HCT116 (cell line): ENCODE measurements at regions not wholly inside any gene's neighbourhood (a gene's known extent, or its start where the extent isn't known, plus 50 kb on each side); places are given as distances from the start of the nearest gene placed in this dataset.

Source experiments
- ATAC-seq: fragments of 200-7000 bp; cut with Tn5 transposase; 2 replicates; pipeline ENCODE4 v1.9.1; 2020; ENCODE audit warnings: mild to moderate bottlenecking, moderate library complexity
- BruUV-seq: library from RNA; stranded (reverse); fragments of 400-500 nt; replicated peaks from 2 replicates; lab custom pipeline; 2021; lab: Mats Ljungman, UMichigan
- CTCF ChIA-PET: fragments of 300-600 bp; sonication (Branson Sonifier 250); formaldehyde crosslinking; loops from one replicate; lab custom pipeline; 2021; ENCODE audit warnings: antibody characterized with exemption; lab: Charles Lee
- POLR2A ChIA-PET: fragments of 300-600, 350-600 bp; sonication (Branson Sonifier 250); formaldehyde crosslinking; loops from one replicate; lab custom pipeline; 2021; ENCODE audit warnings: antibody characterized with exemption; lab: Charles Lee
- RAD21 ChIA-PET, 2 experiments: fragments of 300-600 bp; sonication (Branson Sonifier 250); formaldehyde crosslinking; loops; one replicate each; lab custom pipeline; 2023; ENCODE audit warnings: low total read pairs in 2 of 2; ENCODE audit not compliant: uncharacterized antibody in 2 of 2, unreplicated experiment in 2 of 2, low non-redundant PET in 1 of 2; lab: Charles Lee
- DNase-seq: peaks from one replicate; pipeline ENCODE4 v3.0.0-alpha.2; 2010; ENCODE audit warnings: low read depth, low spot score
- H2AFZ ChIP-seq: fragments of 200-600 bp; shearing (Covaris generic), sonication (generic); 2 replicates; pipeline ENCODE4 v1.6.1; 2017; ENCODE audit warnings: low read depth, mixed run types, mixed read lengths, antibody characterized with exemption, low read length; ENCODE audit not compliant: poor library complexity, severe bottlenecking
- H3K27ac ChIP-seq: 2 replicates; pipeline ENCODE4 v1.5.1; 2012; ENCODE audit warnings: low read depth, low read length
- H3K27me3 ChIP-seq: fragments of 200-600 bp; sonication (generic); 2 replicates; pipeline ENCODE4 v1.6.1; 2016; ENCODE audit warnings: mixed run types, low read length, mixed read lengths; ENCODE audit not compliant: insufficient read depth
- H3K36me3 ChIP-seq, 2 experiments: fragments of 200-500 bp in 1 of 2; fragments of 200-600 bp in 1 of 2; sonication (Bioruptor generic) in 1 of 2; sonication (generic) in 1 of 2; 2 replicates each; pipeline versions ENCODE4 v1.5.1 to v1.6.1; 2014 to 2016; ENCODE audit warnings: low read length in 2 of 2, inconsistent platforms in 1 of 2, mixed read lengths in 1 of 2, mixed run types in 1 of 2; ENCODE audit not compliant: insufficient read depth in 2 of 2, control insufficient read depth in 1 of 2
- H3K4me1 ChIP-seq, 2 experiments: fragments of 200-600 bp in 1 of 2; sonication (generic) in 1 of 2; 2 replicates each; pipeline versions ENCODE4 v1.5.1 to v1.6.1; 2012 to 2017; ENCODE audit warnings: low read length in 2 of 2, inconsistent platforms in 1 of 2, mild to moderate bottlenecking in 1 of 2, mixed read lengths in 1 of 2, mixed run types in 1 of 2, moderate library complexity in 1 of 2; ENCODE audit not compliant: insufficient read depth in 2 of 2, control insufficient read depth in 1 of 2
- H3K4me2 ChIP-seq: fragments of 200-600 bp; sonication (generic); 2 replicates; pipeline ENCODE4 v1.6.1; 2017; ENCODE audit warnings: mixed run types, low read length, mixed read lengths
- H3K4me3 ChIP-seq, 2 experiments: fragments of 200-600 bp in 1 of 2; sonication (generic) in 1 of 2; replicated peaks in 1 of 2; 2 replicates each; pipeline ENCODE4 v1.5.1; 2011 to 2016; ENCODE audit warnings: low read length in 2 of 2, control low read depth in 1 of 2, low read depth in 1 of 2, mild to moderate bottlenecking in 1 of 2, mixed read lengths in 1 of 2, mixed run types in 1 of 2
- H3K79me2 ChIP-seq: fragments of 200-600 bp; sonication (generic); 2 replicates; pipeline ENCODE4 v1.6.1; 2017; ENCODE audit warnings: mild to moderate bottlenecking, mixed run types, low read length, moderate library complexity, mixed read lengths; ENCODE audit not compliant: insufficient read depth
- H3K9ac ChIP-seq: fragments of 200-600 bp; sonication (generic); 2 replicates; pipeline ENCODE4 v1.6.1; 2016; ENCODE audit warnings: low read length, mixed read lengths
- H3K9me2 ChIP-seq: fragments of 200-600 bp; sonication (generic), shearing (Covaris generic); 2 replicates; pipeline ENCODE4 v1.6.1; 2017; ENCODE audit warnings: mixed run types, mild to moderate bottlenecking, moderate library complexity; ENCODE audit not compliant: insufficient read depth
- H3K9me3 ChIP-seq, 2 experiments: fragments of 200-500 bp in 1 of 2; fragments of 200-600 bp in 1 of 2; sonication (Bioruptor generic) in 1 of 2; sonication (generic) in 1 of 2; 2 replicates each; pipeline ENCODE4 v1.6.1; 2014 to 2017; ENCODE audit warnings: low read length in 2 of 2, mixed read lengths in 2 of 2, inconsistent platforms in 1 of 2, low read depth in 1 of 2, mild to moderate bottlenecking in 1 of 2, mixed run types in 1 of 2, moderate library complexity in 1 of 2; ENCODE audit not compliant: control insufficient read depth in 1 of 2, insufficient read depth in 1 of 2
- H4K20me1 ChIP-seq: fragments of 200-600 bp; sonication (generic), shearing (Covaris generic); 2 replicates; pipeline ENCODE4 v1.6.1; 2017; ENCODE audit warnings: mixed run types, mild to moderate bottlenecking, moderate library complexity; ENCODE audit not compliant: insufficient read depth
- CBX3 ChIP-seq: IDR thresholded peaks from 2 replicates; pipeline ENCODE4 v1.6.1; 2012; ENCODE audit warnings: low read depth
- EGR1 ChIP-seq: IDR thresholded peaks from 2 replicates; pipeline ENCODE4 v1.6.1; 2012; ENCODE audit warnings: low read depth
- ELF1 ChIP-seq: IDR thresholded peaks from 2 replicates; pipeline ENCODE4 v1.6.1; 2012; ENCODE audit warnings: low read depth, borderline replicate concordance
- EZH2 ChIP-seq: fragments of 200-600 bp; sonication (generic); IDR thresholded peaks from 2 replicates; pipeline ENCODE4 v1.6.1; 2017; ENCODE audit warnings: antibody characterized with exemption, mixed run types
- EZH2phosphoT487 ChIP-seq: fragments of 200-600 bp; IDR thresholded peaks from 2 replicates; pipeline ENCODE4 v1.6.1; 2018; ENCODE audit warnings: antibody characterized with exemption, borderline replicate concordance
- SIN3A ChIP-seq: IDR thresholded peaks from 2 replicates; pipeline ENCODE4 v1.6.1; 2012; ENCODE audit warnings: low read depth
- SP1 ChIP-seq: IDR thresholded peaks from 2 replicates; pipeline ENCODE4 v1.6.1; 2012; ENCODE audit warnings: low read depth
- intact Hi-C: fragments of 100-400 bp; cut with micrococcal nuclease; formaldehyde crosslinking; loops from 2 replicates; pipeline ENCODE4 v1.10.0; 2022
- TF ChIP-seq, protein P1 (sequence below): IDR thresholded peaks from 2 replicates; pipeline ENCODE4 v1.6.1; 2012
- TF ChIP-seq, protein P2 (sequence below), 3 experiments: fragments of 200-600 bp in 1 of 3; sonication (generic) in 1 of 3; IDR thresholded peaks in 2 of 3; conservative IDR thresholded peaks in 1 of 3; 2 replicates each; pipeline ENCODE4 v1.5.1; 2012 to 2017; ENCODE audit warnings: low read depth in 2 of 3, low read length in 2 of 3, antibody characterized with exemption in 1 of 3, borderline replicate concordance in 1 of 3, control low read depth in 1 of 3, mild to moderate bottlenecking in 1 of 3, mixed read lengths in 1 of 3, mixed run types in 1 of 3, moderate library complexity in 1 of 3; ENCODE audit not compliant: insufficient read depth in 1 of 3
- TF ChIP-seq, protein P3 (sequence below): IDR thresholded peaks from 2 replicates; pipeline ENCODE4 v1.6.1; 2012

DNA sequence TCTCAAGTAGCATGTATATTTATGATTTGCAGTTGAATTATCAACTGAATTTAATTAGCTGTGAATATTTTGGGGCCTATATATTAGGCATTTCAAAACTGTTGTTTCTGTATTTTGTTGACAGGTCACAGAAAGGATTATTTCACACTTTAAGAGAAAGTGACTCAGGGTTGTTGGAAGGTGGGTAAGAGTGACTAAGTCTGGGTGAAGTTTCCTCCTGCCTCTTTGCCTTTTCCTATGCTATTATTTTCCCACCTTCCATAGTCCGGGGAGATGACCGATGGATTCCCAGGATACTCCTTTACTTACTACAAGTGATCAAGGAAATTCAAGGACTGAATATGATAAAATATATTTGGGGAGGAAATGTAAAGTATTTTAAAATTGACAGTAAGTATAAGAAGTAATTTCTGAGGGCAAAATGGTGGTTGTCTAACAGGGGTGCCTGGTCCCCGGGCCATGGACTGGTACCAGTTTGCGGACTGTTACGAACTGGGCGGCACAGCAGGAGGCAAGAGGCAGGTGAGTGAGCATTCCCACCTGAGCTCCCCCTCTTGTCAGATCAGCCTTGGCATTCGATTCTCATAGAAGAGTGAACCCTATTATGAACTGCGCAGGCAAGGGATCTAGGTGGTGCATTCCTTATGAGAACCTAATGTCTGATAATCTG lies 175.5 kb upstream of the GPRIN3 start:
- H3K27me3 ChIP-seq, result no peaks in the 10 kb centered on the region
- CTCF ChIA-PET, result interaction anchor here (1.4 to 1.5 kb wide), 2 partner anchors 256 to 386 kb away, joined by 4 read pairs; no protein-coding TSS in a partner anchor
- H3K27ac ChIP-seq, result no peak overlapping the region
- H3K4me1 ChIP-seq, result no peaks in the 10 kb centered on the region
- no peak overlapping the region for H2AFZ ChIP-seq
- POLR2A ChIA-PET, result no interaction called here
- DNase-seq, result no peak
- no peaks in the 10 kb centered on the region for H3K9me2 ChIP-seq
- no peaks in the 10 kb centered on the region for H4K20me1 ChIP-seq
- no peaks in the 10 kb centered on the region for H3K79me2 ChIP-seq
- intact Hi-C loops, result loop anchor here (2.0 kb wide), 1 partner anchor 418 kb away; no protein-coding TSS in a partner anchor
- RAD21 ChIA-PET, result no interaction called here
- no peak for ATAC-seq
- BruUV-seq, result no TSS peak
- H3K36me3 ChIP-seq, result no peaks in the 10 kb centered on the region
- no peak overlapping the region for H3K9ac ChIP-seq
- no peak overlapping the region for H3K4me3 ChIP-seq
- H3K9me3 ChIP-seq, result no peaks in the 10 kb centered on the region
- TF ChIP-seq SP1 (no peak), EZH2phosphoT487 (no peak), EZH2 (no peak), ELF1 (no peak), SIN3A (no peak), EGR1 (no peak), CBX3 (no peak)
- TF ChIP-seq, protein P1, sequence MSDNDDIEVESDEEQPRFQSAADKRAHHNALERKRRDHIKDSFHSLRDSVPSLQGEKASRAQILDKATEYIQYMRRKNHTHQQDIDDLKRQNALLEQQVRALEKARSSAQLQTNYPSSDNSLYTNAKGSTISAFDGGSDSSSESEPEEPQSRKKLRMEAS, result no peak
- TF ChIP-seq, protein P2, sequence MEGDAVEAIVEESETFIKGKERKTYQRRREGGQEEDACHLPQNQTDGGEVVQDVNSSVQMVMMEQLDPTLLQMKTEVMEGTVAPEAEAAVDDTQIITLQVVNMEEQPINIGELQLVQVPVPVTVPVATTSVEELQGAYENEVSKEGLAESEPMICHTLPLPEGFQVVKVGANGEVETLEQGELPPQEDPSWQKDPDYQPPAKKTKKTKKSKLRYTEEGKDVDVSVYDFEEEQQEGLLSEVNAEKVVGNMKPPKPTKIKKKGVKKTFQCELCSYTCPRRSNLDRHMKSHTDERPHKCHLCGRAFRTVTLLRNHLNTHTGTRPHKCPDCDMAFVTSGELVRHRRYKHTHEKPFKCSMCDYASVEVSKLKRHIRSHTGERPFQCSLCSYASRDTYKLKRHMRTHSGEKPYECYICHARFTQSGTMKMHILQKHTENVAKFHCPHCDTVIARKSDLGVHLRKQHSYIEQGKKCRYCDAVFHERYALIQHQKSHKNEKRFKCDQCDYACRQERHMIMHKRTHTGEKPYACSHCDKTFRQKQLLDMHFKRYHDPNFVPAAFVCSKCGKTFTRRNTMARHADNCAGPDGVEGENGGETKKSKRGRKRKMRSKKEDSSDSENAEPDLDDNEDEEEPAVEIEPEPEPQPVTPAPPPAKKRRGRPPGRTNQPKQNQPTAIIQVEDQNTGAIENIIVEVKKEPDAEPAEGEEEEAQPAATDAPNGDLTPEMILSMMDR (IDR thresholded peaks at IDR 0.05 in 2 of 3, conservative IDR thresholded peaks at IDR 0.05 in 1 of 3; ENCODE audit: borderline replicate concordance in 1 of 3, insufficient read depth in 1 of 3, low read depth in 2 of 3, low read length in 2 of 3), result no peak
- TF ChIP-seq, protein P3, sequence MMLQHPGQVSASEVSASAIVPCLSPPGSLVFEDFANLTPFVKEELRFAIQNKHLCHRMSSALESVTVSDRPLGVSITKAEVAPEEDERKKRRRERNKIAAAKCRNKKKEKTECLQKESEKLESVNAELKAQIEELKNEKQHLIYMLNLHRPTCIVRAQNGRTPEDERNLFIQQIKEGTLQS, result no peak
- TF ChIP-seq, all 23 proteins: peak for 0
- no peak overlapping the region for H3K4me2 ChIP-seq
